ENCODE measurements at regions not wholly inside any gene's neighbourhood (a gene's known extent, or its start where the extent isn't known, plus 50 kb on each side); places are given as distances from the start of the nearest gene placed in this dataset.

DNA sequence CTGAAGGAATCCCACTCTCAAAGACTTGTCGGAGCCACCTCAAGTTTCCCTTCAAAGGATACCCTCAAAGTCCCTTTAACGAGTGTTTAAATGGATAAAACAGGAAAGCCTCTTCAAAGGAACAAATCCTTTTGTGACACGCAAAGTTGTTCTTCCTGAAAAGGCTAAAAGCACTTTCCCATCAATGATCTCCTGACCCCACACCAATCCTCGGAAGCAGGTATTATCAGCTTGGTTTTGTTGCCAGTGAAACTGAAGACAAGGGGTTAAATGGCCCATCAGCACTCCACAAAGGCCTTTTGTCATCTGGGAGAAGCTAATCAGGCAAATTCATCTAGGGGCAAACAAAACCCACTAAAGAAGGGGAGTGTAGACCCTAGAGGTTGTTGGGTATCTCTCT, 418.0 kb upstream of the ID2 start:
- TF ChIP-seq EZH2 (IDR thresholded peaks at IDR 0.05; ENCODE audit: insufficient read depth, poor library complexity, severe bottlenecking) = no peak
- no peak for TF ChIP-seq EZH2phosphoT487 (IDR thresholded peaks at IDR 0.05; ENCODE audit: insufficient read depth, low read depth)

All from GM23248 (cell line).